ENCODE measurements at regions not wholly inside any gene's neighbourhood (a gene's known extent, or its start where the extent isn't known, plus 50 kb on each side); places are given as distances from the start of the nearest gene placed in this dataset.

GRCh38 chr3:90043287-90043686, 935.9 kb downstream of the EPHA3 start:
- H4K20me1 ChIP-seq (ENCODE audit: insufficient read depth) = no peaks in the 10 kb centered on the region
- H3K4me3 ChIP-seq (ENCODE audit: low read length) = no peak overlapping the region
- no peaks in the 10 kb centered on the region for H3F3A ChIP-seq (ENCODE audit: insufficient read depth, low read length, poor library complexity, severe bottlenecking)
- TF ChIP-seq MXI1 (conservative IDR thresholded peaks at IDR 0.05; ENCODE audit: poor library complexity, severe bottlenecking) (no peak), EP300 (conservative IDR thresholded peaks at IDR 0.05; ENCODE audit: poor library complexity, severe bottlenecking) (no peak), SMC3 (conservative IDR thresholded peaks at IDR 0.05; ENCODE audit: poor library complexity) (no peak), TAF1 (IDR thresholded peaks at IDR 0.05; ENCODE audit: low read depth) (no peak), POLR2AphosphoS5 (IDR thresholded peaks at IDR 0.05) (no peak), RAD21 (conservative IDR thresholded peaks at IDR 0.05) (no peak)
- TF ChIP-seq, protein P1, sequence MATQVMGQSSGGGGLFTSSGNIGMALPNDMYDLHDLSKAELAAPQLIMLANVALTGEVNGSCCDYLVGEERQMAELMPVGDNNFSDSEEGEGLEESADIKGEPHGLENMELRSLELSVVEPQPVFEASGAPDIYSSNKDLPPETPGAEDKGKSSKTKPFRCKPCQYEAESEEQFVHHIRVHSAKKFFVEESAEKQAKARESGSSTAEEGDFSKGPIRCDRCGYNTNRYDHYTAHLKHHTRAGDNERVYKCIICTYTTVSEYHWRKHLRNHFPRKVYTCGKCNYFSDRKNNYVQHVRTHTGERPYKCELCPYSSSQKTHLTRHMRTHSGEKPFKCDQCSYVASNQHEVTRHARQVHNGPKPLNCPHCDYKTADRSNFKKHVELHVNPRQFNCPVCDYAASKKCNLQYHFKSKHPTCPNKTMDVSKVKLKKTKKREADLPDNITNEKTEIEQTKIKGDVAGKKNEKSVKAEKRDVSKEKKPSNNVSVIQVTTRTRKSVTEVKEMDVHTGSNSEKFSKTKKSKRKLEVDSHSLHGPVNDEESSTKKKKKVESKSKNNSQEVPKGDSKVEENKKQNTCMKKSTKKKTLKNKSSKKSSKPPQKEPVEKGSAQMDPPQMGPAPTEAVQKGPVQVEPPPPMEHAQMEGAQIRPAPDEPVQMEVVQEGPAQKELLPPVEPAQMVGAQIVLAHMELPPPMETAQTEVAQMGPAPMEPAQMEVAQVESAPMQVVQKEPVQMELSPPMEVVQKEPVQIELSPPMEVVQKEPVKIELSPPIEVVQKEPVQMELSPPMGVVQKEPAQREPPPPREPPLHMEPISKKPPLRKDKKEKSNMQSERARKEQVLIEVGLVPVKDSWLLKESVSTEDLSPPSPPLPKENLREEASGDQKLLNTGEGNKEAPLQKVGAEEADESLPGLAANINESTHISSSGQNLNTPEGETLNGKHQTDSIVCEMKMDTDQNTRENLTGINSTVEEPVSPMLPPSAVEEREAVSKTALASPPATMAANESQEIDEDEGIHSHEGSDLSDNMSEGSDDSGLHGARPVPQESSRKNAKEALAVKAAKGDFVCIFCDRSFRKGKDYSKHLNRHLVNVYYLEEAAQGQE (IDR thresholded peaks at IDR 0.05; ENCODE audit: borderline replicate concordance) = no peak
- no peak overlapping the region for H3K27ac ChIP-seq (ENCODE audit: low read length)
- H3K9me2 ChIP-seq (ENCODE audit: insufficient read depth, low read length) = no peaks in the 10 kb centered on the region
- H3K36me3 ChIP-seq (ENCODE audit: insufficient read depth, low read length) = no peaks in the 10 kb centered on the region
- no peak overlapping the region for H2AFZ ChIP-seq (ENCODE audit: low read depth, low read length)
- no peak overlapping the region for H3K9ac ChIP-seq (ENCODE audit: low read length)
- H3K79me2 ChIP-seq (replicated peaks; ENCODE audit: insufficient read depth, low read length) = no peaks in the 10 kb centered on the region
- H3K4me2 ChIP-seq (ENCODE audit: low read length) = no peak overlapping the region
- H3K9me3 ChIP-seq (ENCODE audit: low read length) = no peaks in the 10 kb centered on the region
- no peaks in the 10 kb centered on the region for H3K27me3 ChIP-seq (ENCODE audit: insufficient read depth, low read depth, low read length)

- Histone ChIP-seq H3K27ac (ENCODE audit: low read length) (no peak overlapping the region), H3K9ac (ENCODE audit: low read length) (no peak overlapping the region), H2AFZ (ENCODE audit: low read depth, low read length) (no peak overlapping the region), H3K4me2 (ENCODE audit: low read length) (no peak overlapping the region), H3K9me2 (ENCODE audit: insufficient read depth, low read length) (no peaks in the 10 kb centered on the region), H3K79me2 (replicated peaks; ENCODE audit: insufficient read depth, low read length) (no peaks in the 10 kb centered on the region), H3K4me3 (ENCODE audit: low read length) (no peak overlapping the region), H3K27me3 (ENCODE audit: insufficient read depth, low read depth, low read length) (no peaks in the 10 kb centered on the region), H3K36me3 (ENCODE audit: insufficient read depth, low read length) (no peaks in the 10 kb centered on the region), H3K9me3 (ENCODE audit: low read length) (no peaks in the 10 kb centered on the region), H4K20me1 (ENCODE audit: insufficient read depth) (no peaks in the 10 kb centered on the region), H3F3A (ENCODE audit: insufficient read depth, low read length, poor library complexity, severe bottlenecking) (no peaks in the 10 kb centered on the region)
- TF ChIP-seq SMC3 (conservative IDR thresholded peaks at IDR 0.05; ENCODE audit: poor library complexity) (no peak), POLR2AphosphoS5 (IDR thresholded peaks at IDR 0.05) (no peak), RAD21 (conservative IDR thresholded peaks at IDR 0.05) (no peak), TAF1 (IDR thresholded peaks at IDR 0.05; ENCODE audit: low read depth) (no peak), MXI1 (conservative IDR thresholded peaks at IDR 0.05; ENCODE audit: poor library complexity, severe bottlenecking) (no peak), EZH2 (IDR thresholded peaks at IDR 0.05; ENCODE audit: borderline replicate concordance, insufficient read depth, low read length, poor library complexity, severe bottlenecking) (no peak), EP300 (conservative IDR thresholded peaks at IDR 0.05; ENCODE audit: poor library complexity, severe bottlenecking) (no peak)
- TF ChIP-seq, protein P1 (IDR thresholded peaks at IDR 0.05; ENCODE audit: borderline replicate concordance) = no peak
- TF ChIP-seq, protein P2, sequence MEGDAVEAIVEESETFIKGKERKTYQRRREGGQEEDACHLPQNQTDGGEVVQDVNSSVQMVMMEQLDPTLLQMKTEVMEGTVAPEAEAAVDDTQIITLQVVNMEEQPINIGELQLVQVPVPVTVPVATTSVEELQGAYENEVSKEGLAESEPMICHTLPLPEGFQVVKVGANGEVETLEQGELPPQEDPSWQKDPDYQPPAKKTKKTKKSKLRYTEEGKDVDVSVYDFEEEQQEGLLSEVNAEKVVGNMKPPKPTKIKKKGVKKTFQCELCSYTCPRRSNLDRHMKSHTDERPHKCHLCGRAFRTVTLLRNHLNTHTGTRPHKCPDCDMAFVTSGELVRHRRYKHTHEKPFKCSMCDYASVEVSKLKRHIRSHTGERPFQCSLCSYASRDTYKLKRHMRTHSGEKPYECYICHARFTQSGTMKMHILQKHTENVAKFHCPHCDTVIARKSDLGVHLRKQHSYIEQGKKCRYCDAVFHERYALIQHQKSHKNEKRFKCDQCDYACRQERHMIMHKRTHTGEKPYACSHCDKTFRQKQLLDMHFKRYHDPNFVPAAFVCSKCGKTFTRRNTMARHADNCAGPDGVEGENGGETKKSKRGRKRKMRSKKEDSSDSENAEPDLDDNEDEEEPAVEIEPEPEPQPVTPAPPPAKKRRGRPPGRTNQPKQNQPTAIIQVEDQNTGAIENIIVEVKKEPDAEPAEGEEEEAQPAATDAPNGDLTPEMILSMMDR (IDR thresholded peaks at IDR 0.05; ENCODE audit: poor library complexity, severe bottlenecking) = no peak
Observed at GRCh38 chr3:90044084-90044816, 936.8 kb downstream of the EPHA3 start.
